HepG2 (cell line): ENCODE measurements at regions not wholly inside any gene's neighbourhood (a gene's known extent, or its start where the extent isn't known, plus 50 kb on each side); places are given as distances from the start of the nearest gene placed in this dataset.

ENCODE experiments used
- EP300 ChIP-seq, 3 experiments: sonication (generic) in 1 of 3; formaldehyde crosslinking in 1 of 3; IDR thresholded peaks; 2 replicates each; pipeline versions ENCODE4 v1.5.1 to v1.6.1; 2011 to 2020; ENCODE audit warnings: low read depth in 2 of 3, low read length in 2 of 3, borderline replicate concordance in 1 of 3, improper control_type of control experiment in 1 of 3, mild to moderate bottlenecking in 1 of 3, missing genetic modification reagents in 1 of 3, moderate library complexity in 1 of 3
- HNRNPH1 ChIP-seq: fragments of 200-400 bp; formaldehyde crosslinking; optimal IDR thresholded peaks from 2 replicates; pipeline ENCODE3; 2017; ENCODE audit warnings: mild to moderate bottlenecking, low read depth, low read length
- NKX3-1 ChIP-seq: sonication (generic); formaldehyde crosslinking; IDR thresholded peaks from 2 replicates; pipeline ENCODE4 v1.5.0; 2020; ENCODE audit warnings: missing genetic modification reagents
- TF ChIP-seq, protein P1 (sequence below): sonication (generic); formaldehyde crosslinking; IDR thresholded peaks from 2 replicates; pipeline ENCODE4 v1.4.0; 2020; ENCODE audit warnings: missing genetic modification reagents, mild to moderate bottlenecking, borderline replicate concordance

DNA sequence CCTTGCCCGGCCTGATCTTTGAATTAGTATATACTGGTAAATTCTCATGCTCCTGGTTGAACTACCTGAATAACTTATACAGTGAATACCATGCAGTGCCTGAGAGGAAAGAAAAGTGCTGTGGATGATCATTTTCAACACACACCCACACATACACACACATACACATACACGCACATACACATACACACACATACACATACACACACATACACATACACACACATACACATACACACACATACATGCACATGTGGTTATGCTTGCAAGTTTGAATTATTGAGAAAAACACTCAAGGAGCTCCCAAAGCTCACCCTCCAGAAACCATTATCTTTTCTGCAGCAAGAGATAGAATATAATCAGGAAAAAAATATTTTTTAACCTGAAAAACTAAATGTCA is 366.9 kb upstream of the RASGEF1B start:
- TF ChIP-seq, protein P1, sequence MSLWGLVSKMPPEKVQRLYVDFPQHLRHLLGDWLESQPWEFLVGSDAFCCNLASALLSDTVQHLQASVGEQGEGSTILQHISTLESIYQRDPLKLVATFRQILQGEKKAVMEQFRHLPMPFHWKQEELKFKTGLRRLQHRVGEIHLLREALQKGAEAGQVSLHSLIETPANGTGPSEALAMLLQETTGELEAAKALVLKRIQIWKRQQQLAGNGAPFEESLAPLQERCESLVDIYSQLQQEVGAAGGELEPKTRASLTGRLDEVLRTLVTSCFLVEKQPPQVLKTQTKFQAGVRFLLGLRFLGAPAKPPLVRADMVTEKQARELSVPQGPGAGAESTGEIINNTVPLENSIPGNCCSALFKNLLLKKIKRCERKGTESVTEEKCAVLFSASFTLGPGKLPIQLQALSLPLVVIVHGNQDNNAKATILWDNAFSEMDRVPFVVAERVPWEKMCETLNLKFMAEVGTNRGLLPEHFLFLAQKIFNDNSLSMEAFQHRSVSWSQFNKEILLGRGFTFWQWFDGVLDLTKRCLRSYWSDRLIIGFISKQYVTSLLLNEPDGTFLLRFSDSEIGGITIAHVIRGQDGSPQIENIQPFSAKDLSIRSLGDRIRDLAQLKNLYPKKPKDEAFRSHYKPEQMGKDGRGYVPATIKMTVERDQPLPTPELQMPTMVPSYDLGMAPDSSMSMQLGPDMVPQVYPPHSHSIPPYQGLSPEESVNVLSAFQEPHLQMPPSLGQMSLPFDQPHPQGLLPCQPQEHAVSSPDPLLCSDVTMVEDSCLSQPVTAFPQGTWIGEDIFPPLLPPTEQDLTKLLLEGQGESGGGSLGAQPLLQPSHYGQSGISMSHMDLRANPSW, result no peak
- TF ChIP-seq NKX3-1 (CRISPR knock-in tag) (no peak), HNRNPH1 (no peak), EP300 (IDR thresholded peaks at IDR 0.05; ENCODE audit: low read depth in 2 of 2, low read length in 2 of 2) (no peak), EP300 (CRISPR knock-in tag; IDR thresholded peaks at IDR 0.05; ENCODE audit: borderline replicate concordance) (no peak)
